H9 (cell line): ENCODE measurements at regions not wholly inside any gene's neighbourhood (a gene's known extent, or its start where the extent isn't known, plus 50 kb on each side); places are given as distances from the start of the nearest gene placed in this dataset.

Experiments
- DNase-seq: peaks from one replicate; pipeline ENCODE4 v3.0.0-alpha.2; 2017
- H2AFZ ChIP-seq: one replicate; pipeline ENCODE4 v1.6.1; 2013; ENCODE audit warnings: mild to moderate bottlenecking, low read length, control low read depth, moderate library complexity
- H2AK5ac ChIP-seq: 2 replicates; pipeline ENCODE4 v1.6.1; 2013; ENCODE audit warnings: low read length, control low read depth, mixed read lengths; ENCODE audit not compliant: insufficient read length
- H2BK120ac ChIP-seq: one replicate; pipeline ENCODE4 v1.6.1; 2013; ENCODE audit warnings: low read depth, mild to moderate bottlenecking, low read length, control low read depth, inconsistent platforms; ENCODE audit not compliant: poor library complexity, severe bottlenecking
- H2BK12ac ChIP-seq: 2 replicates; pipeline ENCODE4 v1.6.1; 2013; ENCODE audit warnings: low read length, control low read depth, mixed read lengths, low read depth; ENCODE audit not compliant: insufficient read length
- H2BK15ac ChIP-seq: 2 replicates; pipeline ENCODE4 v1.6.1; 2013; ENCODE audit warnings: low read depth, low read length, control low read depth
- H2BK20ac ChIP-seq: one replicate; pipeline ENCODE4 v1.6.1; 2013; ENCODE audit warnings: low read depth, mild to moderate bottlenecking, low read length, control low read depth, inconsistent platforms; ENCODE audit not compliant: poor library complexity, severe bottlenecking
- H2BK5ac ChIP-seq: 2 replicates; pipeline ENCODE4 v1.6.1; 2013; ENCODE audit warnings: low read length, control low read depth, mixed read lengths; ENCODE audit not compliant: insufficient read length
- H3K14ac ChIP-seq: 2 replicates; pipeline ENCODE4 v1.6.1; 2013; ENCODE audit warnings: low read length, control low read depth; ENCODE audit not compliant: insufficient read depth
- H3K18ac ChIP-seq: 2 replicates; pipeline ENCODE4 v1.6.1; 2013; ENCODE audit warnings: low read depth, mild to moderate bottlenecking, mixed read lengths, low read length, control low read depth; ENCODE audit not compliant: insufficient read length
- H3K23ac ChIP-seq: 2 replicates; pipeline ENCODE4 v1.6.1; 2013; ENCODE audit warnings: low read length, control low read depth, mixed read lengths, low read depth; ENCODE audit not compliant: insufficient read length
- H3K23me2 ChIP-seq: 2 replicates; pipeline ENCODE4 v1.6.1; 2013; ENCODE audit warnings: low read depth, mild to moderate bottlenecking, mixed read lengths, low read length, control low read depth; ENCODE audit not compliant: insufficient read length, poor library complexity, severe bottlenecking
- H3K27ac ChIP-seq: 2 replicates; pipeline ENCODE4 v1.5.1; 2013; ENCODE audit warnings: low read length, control low read depth, mixed read lengths, low read depth; ENCODE audit not compliant: insufficient read length
- H3K27me3 ChIP-seq: 2 replicates; pipeline ENCODE4 v1.6.1; 2013; ENCODE audit warnings: low read length, control low read depth, inconsistent platforms; ENCODE audit not compliant: insufficient read depth
- H3K4ac ChIP-seq: 2 replicates; pipeline ENCODE4 v1.6.1; 2013; ENCODE audit warnings: low read depth, mild to moderate bottlenecking, control low read depth, inconsistent platforms, low read length, moderate library complexity
- H3K4me1 ChIP-seq: 2 replicates; pipeline ENCODE4 v1.6.1; 2013; ENCODE audit warnings: low read length, control low read depth, inconsistent platforms; ENCODE audit not compliant: insufficient read depth
- H3K4me2 ChIP-seq: 2 replicates; pipeline ENCODE4 v1.6.1; 2013; ENCODE audit warnings: low read length, control low read depth, mixed read lengths; ENCODE audit not compliant: insufficient read length, insufficient read depth
- H3K56ac ChIP-seq: 2 replicates; pipeline ENCODE4 v1.6.1; 2013; ENCODE audit warnings: low read depth, mild to moderate bottlenecking, mixed read lengths, low read length, control low read depth; ENCODE audit not compliant: insufficient read length
- H3K79me1 ChIP-seq: 2 replicates; pipeline ENCODE4 v1.6.1; 2013; ENCODE audit warnings: low read depth, mild to moderate bottlenecking, moderate library complexity, low read length, control low read depth, inconsistent platforms; ENCODE audit not compliant: insufficient read depth, poor library complexity, severe bottlenecking
- H3K79me2 ChIP-seq: 2 replicates; pipeline ENCODE4 v1.6.1; 2013; ENCODE audit warnings: low read length, control low read depth, inconsistent platforms; ENCODE audit not compliant: insufficient read depth
- H3K9ac ChIP-seq: 2 replicates; pipeline ENCODE4 v1.6.1; 2013; ENCODE audit warnings: low read length, control low read depth, mixed read lengths; ENCODE audit not compliant: insufficient read length; ENCODE audit errors: extremely low read depth
- H3K9me3 ChIP-seq: one replicate; pipeline ENCODE4 v1.6.1; 2013; ENCODE audit warnings: low read depth, low read length, inconsistent platforms; ENCODE audit not compliant: control insufficient read depth
- H3T11ph ChIP-seq: one replicate; pipeline ENCODE4 v1.6.1; 2013; ENCODE audit warnings: mild to moderate bottlenecking, low read length, control low read depth, inconsistent platforms
- H4K20me1 ChIP-seq: one replicate; pipeline ENCODE4 v1.6.1; 2013; ENCODE audit not compliant: control insufficient read depth, insufficient read length, insufficient read depth
- H4K5ac ChIP-seq: 2 replicates; pipeline ENCODE4 v1.6.1; 2013; ENCODE audit warnings: low read depth, mild to moderate bottlenecking, mixed read lengths, low read length, control low read depth; ENCODE audit not compliant: insufficient read length
- H4K8ac ChIP-seq: replicated peaks from 2 replicates; pipeline ENCODE4 v1.6.1; 2013; ENCODE audit warnings: low read length, control low read depth, mixed read lengths, low read depth; ENCODE audit not compliant: insufficient read length
- H4K91ac ChIP-seq: 2 replicates; pipeline ENCODE4 v1.6.1; 2013; ENCODE audit warnings: low read depth, mild to moderate bottlenecking, moderate library complexity, mixed read lengths, low read length, control low read depth; ENCODE audit not compliant: insufficient read length
- H3K27ac Mint-ChIP-seq, 3 experiments: 2 replicates in 2 of 3; 3 replicates in 1 of 3; pipeline ENCODE4 v1.8.0; 2020 to 2021; ENCODE audit warnings: mixed read lengths in 3 of 3, mild to moderate bottlenecking in 1 of 3, moderate library complexity in 1 of 3
- H3K27me3 Mint-ChIP-seq: 2 replicates; pipeline ENCODE4 v1.8.0; 2021; ENCODE audit warnings: low read depth, mild to moderate bottlenecking, moderate library complexity, mixed read lengths
- H3K36me3 Mint-ChIP-seq, 3 experiments: 2 replicates in 2 of 3; 3 replicates in 1 of 3; pipeline ENCODE4 v1.8.0; 2020 to 2021; ENCODE audit warnings: low read depth in 3 of 3, mixed read lengths in 3 of 3; ENCODE audit not compliant: insufficient read depth in 1 of 3
- H3K4me1 Mint-ChIP-seq, 2 experiments: 2 replicates each; pipeline ENCODE4 v1.8.0; 2020; ENCODE audit warnings: mixed read lengths in 2 of 2
- H3K4me3 Mint-ChIP-seq, 2 experiments: 2 replicates in 1 of 2; 3 replicates in 1 of 2; pipeline ENCODE4 v1.8.0; 2020 to 2021; ENCODE audit warnings: mild to moderate bottlenecking in 2 of 2, mixed read lengths in 2 of 2, moderate library complexity in 1 of 2
- H3K9me3 Mint-ChIP-seq, 2 experiments: 2 replicates in 1 of 2; 3 replicates in 1 of 2; pipeline ENCODE4 v1.8.0; 2020; ENCODE audit warnings: mild to moderate bottlenecking in 2 of 2, mixed read lengths in 2 of 2, moderate library complexity in 1 of 2
- CTCF ChIP-seq: fragments of 200-600 bp; sonication (generic); conservative IDR thresholded peaks from 3 replicates; pipeline ENCODE4 v1.8.0; 2021; ENCODE audit warnings: antibody characterized with exemption, mild to moderate bottlenecking
- WGBS: extraction: QIAGEN DNeasy Blood & Tissue Kit; methylation state at CpG from one replicate; pipeline ENCODE4 v1.1.7; 2013; ENCODE audit warnings: missing lambda C conversion rate, low lambda C conversion rate, mixed read lengths; ENCODE audit not compliant: insufficient read length; ENCODE audit errors: extremely low coverage; 5-methylcytosine and 5-hydroxymethylcytosine counted together

GRCh38 chr2:42847596-42848151, 55.3 kb upstream of the HAAO start:
- H3K27me3 Mint-ChIP-seq = no peaks in the 10 kb centered on the region; the same call in 1 of the 2 replicates
- Histone ChIP-seq H4K91ac (no peak overlapping the region), H2BK15ac (no peak overlapping the region), H3K9me3 (no peaks in the 10 kb centered on the region), H4K8ac (no peak overlapping the region), H2BK5ac (no peak overlapping the region), H3K79me1 (no peaks in the 10 kb centered on the region), H4K20me1 (no peaks in the 10 kb centered on the region), H2BK120ac (no peak overlapping the region), H3K4me1 (no peaks in the 10 kb centered on the region), H3K27me3 (no peaks in the 10 kb centered on the region), H3K27ac (no peak overlapping the region), H2BK12ac (no peak overlapping the region), H3K4ac (no peak overlapping the region), H3K4me2 (no peak overlapping the region), H3K9ac (no peak overlapping the region), H4K5ac (no peak overlapping the region), H3K18ac (no peak overlapping the region), H2AK5ac (no peak overlapping the region), H3T11ph (no peak overlapping the region), H3K79me2 (no peaks in the 10 kb centered on the region), H3K56ac (no peak overlapping the region), H3K14ac (no peak overlapping the region), H3K23ac (no peak overlapping the region), H2BK20ac (no peak overlapping the region), H2AFZ (no peak overlapping the region), H3K23me2 (no peaks in the 10 kb centered on the region)
- DNase-seq = no peak
- no peaks in the 10 kb centered on the region for H3K9me3 Mint-ChIP-seq
- TF ChIP-seq CTCF = no peak
- WGBS = no CpG with 5 or more reads among the region's 9 CpGs
- H3K4me1 Mint-ChIP-seq = peaks cover 6 to 11% of the 10 kb centered on the region in 2 experiments
- no peak overlapping the region for H3K4me3 Mint-ChIP-seq
- H3K36me3 Mint-ChIP-seq = no peaks in the 10 kb centered on the region
- no peak overlapping the region; a peak in 1 of 7 replicates for H3K27ac Mint-ChIP-seq
